Femur (tissue), 1 donor: ENCODE measurements at regions not wholly inside any gene's neighbourhood (a gene's known extent, or its start where the extent isn't known, plus 50 kb on each side); places are given as distances from the start of the nearest gene placed in this dataset.

Source experiments
- DNase-seq: peaks from one replicate; pipeline ENCODE4 v3.0.0-alpha.2; 2017

DNA sequence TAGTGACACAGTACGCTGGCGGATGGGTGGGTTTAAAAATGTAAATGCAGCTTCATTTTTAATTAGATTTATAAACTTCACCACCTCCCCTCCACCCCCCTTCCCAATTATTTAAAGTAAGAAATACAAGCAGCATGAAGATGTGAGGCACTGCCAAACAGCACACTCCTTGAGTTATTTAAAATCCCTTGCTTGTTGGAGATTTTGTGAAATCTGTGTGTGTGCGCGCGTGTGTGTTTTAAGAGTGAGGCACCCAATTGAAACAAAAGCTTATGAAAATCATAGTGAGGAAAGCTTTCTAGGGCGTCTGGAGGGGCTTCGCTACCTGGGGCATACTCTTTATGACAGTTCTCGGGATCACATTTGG lies 219.6 kb upstream of the IRX3 start:
- no peak for DNase-seq

DNA sequence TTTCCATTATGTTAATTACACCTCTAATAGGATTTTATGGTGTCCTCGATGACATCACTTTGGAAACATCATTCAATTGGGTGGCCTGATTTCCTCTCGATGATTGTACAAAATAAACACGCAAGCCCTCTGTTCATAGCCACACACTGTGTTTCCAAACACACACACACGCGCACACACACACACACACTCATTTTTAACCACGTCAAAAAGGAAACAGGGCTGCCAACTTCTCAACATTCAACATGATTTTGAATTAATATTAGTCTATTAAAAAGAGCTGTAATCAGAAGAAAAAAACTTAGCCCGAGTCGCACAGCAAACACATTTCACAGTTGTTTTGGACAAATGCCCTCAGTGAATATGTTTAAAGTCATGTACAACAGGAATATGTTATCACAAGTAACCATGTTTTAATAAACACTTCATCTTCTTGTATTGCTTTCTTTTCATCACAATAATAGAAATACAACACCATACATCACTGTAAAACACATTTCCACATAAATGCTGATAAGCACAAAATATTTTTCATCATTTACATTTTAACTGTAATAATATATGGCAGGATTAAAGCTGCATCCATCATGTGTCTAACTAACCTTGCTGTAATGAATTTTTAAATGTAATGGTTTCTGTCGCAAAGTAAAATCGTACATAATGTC lies 219.1 kb upstream of the IRX3 start:
- no peak for DNase-seq

DNA sequence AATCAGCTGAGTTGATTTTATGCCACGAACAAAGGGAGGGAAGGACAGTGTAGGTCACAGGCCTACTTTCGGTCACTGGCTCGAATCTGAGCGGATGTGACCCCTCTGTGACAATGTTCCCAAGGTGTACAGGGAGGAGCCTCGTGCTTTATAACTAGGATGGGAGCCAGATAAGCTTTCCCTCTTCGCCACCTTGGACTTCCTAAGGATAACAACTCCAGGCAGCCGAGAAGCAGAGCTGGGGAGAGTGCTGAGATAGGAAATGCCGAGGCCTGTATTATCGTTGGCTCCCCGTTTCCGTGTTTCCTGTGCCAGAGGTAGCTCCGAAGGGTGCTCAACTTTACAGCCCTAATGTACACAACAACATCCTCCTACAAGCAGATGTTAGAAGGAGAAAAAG lies 217.8 kb upstream of the IRX3 start:
- no peak for DNase-seq

DNA sequence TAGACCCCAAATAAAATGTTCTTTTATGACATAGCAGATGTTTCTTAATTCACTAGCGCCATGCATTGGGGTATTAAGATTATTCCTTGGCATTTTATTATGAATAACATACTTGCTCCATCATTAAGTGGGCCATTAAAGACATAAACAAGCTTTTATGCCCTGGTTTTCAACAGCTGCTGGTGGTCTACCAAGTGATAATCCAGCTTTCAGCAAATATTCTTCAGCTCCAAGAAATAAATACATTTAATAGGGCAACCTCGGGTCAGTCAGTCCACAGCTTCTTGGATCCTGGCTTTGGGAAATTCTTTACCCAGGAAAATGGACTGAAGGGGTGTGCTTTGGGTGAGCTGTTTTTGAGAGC lies 217.3 kb upstream of the IRX3 start:
- DNase-seq: no peak

DNA sequence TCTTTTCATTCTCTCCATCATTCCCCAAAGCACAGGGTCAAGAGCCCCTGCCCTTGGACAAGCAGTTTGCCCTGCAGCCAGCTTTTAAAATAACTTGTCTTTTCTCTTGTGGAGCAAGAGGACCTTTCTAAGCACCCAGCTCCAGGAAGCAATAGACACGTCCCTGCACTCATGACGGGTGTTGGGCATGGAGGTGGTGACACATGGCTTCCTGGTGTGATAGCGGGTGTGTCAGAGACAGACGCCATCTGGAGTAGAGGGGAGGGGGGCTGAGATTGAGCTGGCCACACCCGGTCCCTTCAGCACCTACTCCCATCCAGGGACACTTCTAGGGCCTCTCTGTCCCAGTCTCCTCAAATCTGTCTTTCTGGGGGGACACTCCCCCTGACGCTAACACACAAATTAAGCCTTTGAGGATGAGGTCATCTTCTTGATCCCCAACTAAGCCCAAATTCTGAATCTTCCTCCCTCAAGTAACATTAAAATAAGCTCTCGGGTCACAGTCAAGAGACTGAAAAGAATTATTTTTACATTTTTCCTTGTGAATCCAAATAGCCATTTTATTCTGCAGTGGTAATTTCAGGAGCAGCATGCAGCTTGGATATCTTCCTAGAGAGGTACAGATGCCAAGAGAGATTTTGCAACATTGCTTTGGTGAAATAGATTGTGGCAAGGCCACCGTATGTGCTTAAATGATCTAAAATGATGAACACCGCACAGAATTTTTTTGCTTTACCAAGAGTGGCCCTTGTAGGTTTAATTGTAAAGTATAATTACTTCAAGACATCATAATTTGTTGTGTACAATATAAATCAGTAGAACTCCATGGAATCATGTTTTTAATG lies 216.6 kb upstream of the IRX3 start:
- no peak for DNase-seq

DNA sequence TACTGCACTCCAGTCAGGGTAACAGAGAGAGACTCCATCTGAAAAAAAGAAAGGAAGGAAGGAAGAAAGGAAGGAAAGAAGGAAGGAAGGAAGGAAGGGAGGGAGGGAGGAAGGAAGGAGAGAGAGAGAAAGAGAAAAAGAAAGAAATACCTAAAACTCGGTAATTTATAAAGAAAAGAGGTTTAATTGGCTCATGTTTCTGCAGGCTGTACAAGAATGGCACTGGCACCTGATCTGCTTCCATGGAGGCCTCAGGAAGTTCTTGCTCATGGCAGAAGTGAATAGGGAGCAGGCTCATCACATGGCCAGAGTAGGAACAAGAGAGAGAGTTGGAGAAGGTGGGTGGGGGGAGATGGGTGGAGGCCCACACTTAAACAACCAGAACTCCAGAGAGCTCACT lies 215.2 kb upstream of the IRX3 start:
- DNase-seq: no peak

DNA sequence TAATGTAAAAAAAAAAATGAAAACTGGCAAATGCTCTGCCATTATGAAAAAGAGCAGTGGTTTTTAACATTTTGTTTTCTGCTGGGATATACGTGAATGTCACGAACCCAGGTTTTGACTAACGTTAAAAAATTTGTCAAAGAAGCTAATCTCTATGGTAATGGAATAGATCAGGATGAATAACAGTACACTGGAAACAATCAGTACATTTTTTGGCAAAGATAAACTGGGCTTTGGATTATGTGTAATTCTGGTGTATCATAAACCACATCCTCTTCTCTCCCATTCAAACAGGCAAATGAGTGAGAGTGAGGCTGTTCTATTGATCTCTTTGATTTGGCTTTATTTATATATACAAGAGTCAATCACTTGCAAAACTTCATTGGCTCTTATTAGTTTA lies 207.0 kb upstream of the IRX3 start:
- no peak for DNase-seq

DNA sequence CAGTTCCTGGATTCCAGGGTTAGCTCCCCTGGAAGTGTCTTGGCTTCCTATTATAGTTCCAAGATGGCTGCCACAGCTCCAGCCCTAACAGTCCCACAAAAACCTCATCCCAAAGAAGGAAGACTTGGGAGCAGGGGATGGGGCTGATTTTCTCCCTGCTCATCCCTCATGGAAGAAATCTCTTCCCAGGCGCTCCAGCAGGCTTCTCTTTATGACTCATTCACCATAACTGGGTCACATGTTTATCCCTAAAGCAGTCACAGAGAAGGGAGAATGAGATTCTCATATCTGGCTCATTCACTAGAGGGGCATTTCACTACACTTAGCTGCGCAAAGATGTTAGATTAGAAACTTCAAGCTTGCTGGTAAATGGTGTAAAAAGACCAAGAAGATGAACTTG lies 206.5 kb upstream of the IRX3 start:
- no peak for DNase-seq

DNA sequence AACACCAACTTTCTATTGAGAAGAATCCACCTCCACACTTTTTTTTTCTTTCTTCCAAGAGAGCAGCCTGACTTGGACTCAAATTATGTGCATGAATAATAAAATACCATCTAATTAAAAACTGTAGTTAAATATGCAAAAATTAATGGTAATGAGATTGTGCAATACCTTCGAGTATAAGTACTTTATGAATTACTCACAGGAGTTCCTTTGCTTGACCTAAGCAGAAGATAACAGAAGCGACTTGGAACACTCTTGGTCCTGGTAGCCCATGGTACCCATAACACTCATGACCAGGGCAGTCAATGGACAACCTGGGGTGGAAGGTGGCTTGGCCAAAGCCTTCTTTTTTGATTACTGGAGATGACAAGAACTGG lies 203.5 kb upstream of the IRX3 start:
- DNase-seq: no peak

DNA sequence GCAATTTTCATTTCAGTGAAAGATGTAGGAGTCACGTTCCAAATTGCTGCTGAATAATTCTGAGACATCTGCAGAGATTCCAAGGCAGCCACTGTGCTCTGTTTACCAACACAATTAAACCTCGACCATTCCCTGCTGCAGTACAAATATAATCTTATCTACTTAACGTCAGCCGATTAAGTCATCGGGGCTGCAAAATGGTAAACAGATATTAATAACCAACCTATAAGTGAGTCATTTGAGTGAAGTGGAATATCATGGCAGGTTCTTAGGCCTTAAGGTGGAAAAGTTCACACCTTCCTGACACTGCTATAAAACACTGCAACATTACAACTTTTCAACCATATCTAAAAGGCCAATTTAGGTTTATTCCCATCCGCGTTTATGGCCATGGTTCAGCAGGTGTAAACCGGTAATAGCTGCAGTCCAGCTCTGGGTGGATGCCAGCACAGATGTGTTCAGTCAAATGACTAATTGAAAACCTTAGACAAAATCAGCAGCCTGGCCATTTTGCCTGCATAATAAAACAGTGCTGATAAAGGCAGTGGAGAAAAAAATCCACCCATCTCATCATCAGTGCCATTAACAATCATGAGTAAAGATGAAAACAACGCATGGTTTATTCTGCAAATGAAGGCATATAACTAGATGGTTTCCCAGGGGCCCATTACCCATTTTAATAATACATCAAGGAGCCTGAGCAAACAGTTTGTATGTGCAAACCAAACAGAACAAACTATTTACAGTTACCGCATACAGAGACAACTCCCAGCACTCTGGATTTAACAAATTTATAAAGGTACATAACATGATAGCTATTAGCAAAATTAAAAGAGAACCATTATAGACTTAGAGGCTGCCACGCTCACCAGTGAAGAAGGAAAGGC lies 202.9 kb upstream of the IRX3 start:
- DNase-seq: no peak

DNA sequence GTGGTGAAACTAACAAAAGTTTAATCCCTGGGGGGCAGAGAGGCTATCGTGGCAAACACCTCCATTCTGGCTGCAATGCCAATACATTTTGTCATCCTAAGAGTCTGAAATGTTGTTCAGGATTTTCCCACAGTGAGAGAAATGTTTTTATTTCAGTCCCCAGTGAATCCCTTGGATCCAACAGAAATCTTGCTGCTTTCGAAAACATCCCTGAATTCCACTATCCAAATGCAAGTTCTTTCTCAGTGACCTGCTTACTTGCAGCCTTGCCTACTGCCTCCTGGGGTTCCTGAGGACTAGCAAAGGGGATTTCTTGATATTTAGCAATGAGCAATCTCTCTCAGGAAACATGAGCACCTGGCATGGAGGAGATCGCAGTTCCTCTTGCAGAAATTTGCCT lies 202.1 kb upstream of the IRX3 start:
- DNase-seq: no peak

DNA sequence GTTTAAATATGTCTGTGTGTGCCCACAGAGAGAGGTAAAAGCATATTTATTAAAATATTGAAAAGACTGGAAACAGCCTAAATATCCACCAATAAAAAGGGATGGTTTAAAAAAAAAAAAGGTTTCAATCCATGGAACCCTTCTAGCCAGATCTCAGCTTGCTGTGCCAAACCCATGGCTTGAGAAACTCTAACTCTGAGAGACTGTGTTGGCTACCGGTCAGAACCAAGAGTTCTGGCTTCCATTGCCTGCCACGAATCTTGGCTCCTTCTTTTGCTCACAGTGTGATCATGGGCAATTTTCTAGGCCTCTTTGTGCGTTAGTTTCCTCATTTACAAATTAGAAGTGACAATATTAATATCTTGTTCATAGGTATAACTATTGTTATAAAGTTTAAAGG lies 201.3 kb upstream of the IRX3 start:
- DNase-seq: no peak

DNA sequence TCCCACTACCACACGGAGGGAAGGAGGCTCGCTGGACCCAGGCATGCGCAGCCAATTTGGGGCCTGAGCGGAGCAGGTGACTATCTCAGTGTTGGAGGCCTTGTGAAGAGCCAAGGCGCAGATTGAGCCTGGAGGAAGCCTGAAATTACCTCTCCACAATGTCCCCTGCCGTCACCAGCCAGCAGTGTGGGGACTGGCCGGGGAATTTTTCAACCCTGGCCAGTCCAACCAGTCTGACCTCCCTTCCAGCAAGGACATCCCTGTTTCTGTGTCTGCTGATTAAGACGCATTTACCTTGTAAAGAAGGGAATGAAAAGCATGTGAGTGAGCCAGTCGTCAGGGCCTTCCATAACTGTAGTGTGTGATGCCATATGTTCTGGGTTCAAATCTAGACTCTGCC lies 198.1 kb upstream of the IRX3 start:
- no peak for DNase-seq

DNA sequence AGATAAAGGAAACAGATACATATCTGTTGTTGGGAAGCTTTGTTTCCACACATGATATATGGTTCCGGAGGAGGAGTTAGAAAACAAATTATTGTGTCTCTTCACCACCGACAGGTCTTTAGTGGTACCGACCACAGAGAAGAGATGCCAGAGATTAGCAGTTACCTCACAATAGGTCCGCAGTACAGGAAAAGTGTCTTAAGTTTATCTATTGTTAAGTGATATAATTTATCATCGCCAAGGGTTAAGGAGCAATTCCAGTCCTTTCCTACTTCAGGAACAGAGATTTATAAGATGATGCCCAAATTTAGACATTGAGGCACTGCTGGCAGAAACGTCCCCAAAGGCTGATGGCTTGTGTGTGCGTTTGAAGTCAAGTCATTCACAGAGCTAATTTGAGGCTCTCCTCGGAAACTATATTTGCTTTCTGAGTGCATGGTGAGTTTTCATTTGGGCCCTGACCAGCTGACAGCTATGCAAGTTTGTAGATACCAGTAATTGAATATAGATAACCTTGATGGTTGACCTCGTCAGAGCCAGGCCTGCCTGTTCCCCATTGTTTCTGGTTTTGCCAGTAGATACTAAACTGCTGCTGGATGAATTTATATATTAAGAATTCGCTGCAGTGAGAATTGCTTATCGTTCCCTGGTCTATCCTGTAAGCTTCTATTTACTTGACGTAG lies 196.4 kb upstream of the IRX3 start:
- DNase-seq: no peak

DNA sequence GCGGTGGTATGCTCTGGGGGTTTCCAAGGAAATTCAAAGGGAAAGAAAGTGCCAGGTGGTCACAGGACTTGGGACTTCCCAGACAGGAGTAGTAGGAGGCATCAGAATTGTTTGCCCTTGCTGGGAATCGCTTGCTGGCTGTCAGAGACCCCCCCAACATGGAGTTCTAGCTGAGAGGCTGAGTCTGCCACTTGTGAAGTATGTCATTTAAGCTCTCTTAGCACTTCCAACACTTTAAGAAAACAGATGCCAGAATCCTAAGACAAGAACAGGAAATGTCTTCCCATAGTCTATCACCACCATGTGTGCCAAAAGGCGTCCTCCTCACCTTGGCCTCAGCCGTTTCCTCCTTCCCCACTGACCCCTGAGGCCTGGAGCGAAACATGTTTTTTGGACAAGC lies 193.8 kb upstream of the IRX3 start:
- DNase-seq: no peak

DNA sequence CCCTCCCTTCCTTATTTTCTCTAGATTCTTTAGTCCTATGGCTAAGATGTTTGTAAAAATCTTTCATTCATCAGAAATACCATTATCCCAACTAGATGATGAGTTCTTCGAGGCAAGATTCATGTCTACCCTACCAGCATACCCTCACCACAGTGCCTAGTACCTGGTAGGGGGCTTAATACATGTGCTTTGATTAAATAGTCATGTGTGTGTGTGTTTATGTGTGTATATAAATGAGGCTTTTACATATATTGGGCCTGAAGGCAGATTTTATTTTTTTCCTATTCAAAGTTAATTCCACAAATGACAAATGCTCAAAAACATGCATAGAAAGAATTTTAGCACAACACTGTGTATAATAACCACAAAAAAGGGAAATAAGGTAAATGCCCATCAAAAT lies 193.0 kb upstream of the IRX3 start:
- no peak for DNase-seq

DNA sequence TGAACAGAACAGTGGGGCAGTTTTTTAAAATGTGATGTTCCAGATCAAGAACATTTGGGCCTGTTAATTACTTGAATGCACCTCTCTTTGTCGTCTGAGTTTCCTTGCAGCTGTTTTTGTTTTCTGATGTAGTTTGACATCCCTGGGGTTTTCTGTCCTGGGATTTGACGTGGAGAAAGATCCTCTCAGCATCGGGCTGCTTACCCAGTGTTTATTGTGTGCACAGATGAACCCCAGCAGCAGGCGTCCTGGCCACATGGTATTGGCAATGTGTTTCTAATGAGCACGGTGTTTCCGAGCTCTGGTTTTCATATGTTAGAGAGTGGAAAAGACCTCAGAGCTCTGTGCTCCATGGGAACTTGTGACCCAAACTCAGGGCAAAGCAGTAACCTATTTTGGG lies 191.1 kb upstream of the IRX3 start:
- DNase-seq: no peak

DNA sequence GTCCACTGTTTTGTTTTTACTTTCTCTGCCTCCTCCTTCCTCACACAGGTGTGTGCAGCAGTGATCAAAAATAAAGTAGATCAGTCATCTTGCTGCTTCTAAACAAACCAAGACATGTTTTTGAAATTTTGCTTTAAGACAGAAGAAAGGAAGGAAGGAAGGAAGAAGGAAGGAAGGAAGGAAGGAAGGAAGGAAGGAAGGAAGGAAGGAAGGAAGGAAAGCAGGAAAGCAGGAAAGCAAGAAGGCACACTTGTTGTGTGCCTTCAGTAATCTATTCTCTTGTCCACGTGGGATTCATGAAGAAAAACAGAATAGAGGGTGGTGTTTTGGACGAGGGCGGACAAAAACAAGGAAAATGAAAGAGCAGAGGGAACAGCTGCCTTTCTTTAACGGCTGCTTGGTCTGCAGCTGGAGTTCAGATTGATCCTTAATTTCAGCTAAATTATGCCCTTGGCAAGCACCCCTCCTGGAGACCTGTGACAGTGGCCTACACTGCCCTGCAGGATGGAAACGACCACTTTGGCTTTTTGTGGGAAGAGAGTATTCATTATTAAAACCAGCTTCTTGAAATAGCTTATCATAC lies 188.5 kb upstream of the IRX3 start:
- DNase-seq: no peak

DNA sequence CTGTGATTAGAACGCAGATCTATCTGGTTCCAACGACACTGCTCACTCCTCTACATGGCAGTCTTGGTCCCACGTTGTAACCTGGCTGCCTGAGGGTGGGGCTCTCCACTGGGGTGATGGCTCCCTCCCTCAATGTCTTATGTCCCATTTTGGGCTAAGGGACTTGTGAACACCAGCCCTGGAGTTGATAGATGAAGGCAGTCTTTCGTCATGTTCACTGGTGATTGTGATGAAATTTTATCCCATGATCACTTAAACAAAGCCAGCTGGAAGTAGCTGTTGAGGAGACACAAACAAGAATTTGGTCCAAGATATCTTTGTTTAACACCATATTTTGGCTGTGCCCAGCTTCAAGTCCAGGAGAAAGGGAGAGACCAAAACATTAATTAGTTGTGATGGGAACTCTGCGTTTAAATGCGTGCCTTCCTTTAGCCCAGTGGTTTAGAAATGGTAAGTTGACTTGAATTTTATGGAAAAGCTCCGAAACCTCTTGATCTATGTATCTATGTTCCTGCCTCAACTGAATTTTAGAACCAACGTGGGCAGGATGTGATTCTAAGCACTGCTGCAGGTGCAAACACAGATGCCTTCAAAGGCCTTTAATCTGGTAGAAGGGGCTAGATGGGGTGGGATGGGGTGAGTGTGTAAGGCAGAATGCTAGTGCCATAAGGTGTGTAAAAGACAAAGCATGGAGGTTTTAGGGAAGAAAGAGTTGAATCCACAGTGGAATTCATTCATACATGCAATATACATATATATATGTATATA lies 186.8 kb upstream of the IRX3 start:
- no peak for DNase-seq

DNA sequence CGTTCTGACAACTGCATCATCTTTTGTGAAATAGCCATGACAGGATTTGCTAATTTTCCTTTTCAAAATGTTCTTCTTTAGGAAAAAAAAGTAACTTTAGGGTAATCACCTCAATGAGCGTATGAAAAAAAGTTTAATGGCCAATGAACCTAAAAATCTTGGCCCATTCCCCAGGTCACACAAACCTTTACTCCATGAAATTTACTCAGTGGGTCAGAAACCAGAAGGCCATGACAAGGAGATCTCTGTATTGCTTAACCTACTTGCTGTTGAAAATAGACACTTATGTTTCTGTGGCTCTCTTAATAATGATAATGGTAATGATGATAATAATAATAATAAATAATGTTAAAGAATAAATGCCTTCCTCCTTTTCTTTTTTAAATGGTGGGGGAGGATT lies 180.8 kb upstream of the IRX3 start:
- no peak for DNase-seq

DNA sequence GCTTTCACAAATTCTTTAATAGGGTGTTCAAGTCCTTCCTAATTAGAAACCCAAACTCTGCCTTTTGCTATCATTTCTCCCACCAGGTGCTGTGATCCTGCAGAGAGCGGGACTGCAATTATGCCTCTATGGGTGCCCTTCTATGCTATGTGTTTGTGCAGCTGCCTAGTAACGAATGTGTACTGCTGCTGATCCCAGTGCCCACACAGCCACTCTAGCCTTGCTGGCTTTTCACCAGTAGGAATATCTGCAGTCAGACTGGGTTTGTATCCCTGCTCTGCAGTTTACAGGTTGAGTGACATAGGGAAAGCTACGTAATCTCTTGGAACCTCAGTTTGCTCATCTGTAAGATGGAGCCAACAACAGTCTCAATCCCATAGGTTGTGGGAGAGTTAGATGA lies 179.6 kb upstream of the IRX3 start:
- no peak for DNase-seq

DNA sequence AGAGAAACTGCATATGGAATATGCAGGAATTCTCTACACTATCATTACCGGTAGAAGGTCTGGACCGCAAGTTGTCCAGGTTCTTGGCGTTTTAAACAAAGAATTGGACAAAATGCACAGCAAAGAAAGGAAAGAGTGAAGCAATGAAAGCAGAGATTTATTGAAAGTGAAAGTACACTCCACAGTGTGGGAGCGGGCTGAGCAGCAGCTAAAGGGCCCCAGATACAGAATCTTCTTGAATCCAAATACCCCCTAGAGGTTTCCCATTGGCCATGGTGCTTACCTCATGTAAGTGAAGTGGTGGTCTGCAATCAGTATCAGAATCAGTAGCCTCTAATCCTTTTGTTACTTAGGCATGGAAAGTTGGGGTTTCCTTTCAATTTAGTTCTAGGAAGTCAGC lies 178.5 kb upstream of the IRX3 start:
- DNase-seq: no peak
